ENCODE measurements at regions not wholly inside any gene's neighbourhood (a gene's known extent, or its start where the extent isn't known, plus 50 kb on each side); places are given as distances from the start of the nearest gene placed in this dataset.
"Not testable (repeated sequence)": the region's sequence is repeated elsewhere in the genome, so short reads cannot be mapped to it uniquely, and the experiment has no call there.

GRCh38 chr11:45385423-45385822 is 99.3 kb upstream of the SYT13 start:
- no peak for DNase-seq (ENCODE audit: low read depth in 2 of 2)

- no peak for DNase-seq (ENCODE audit: low read depth in 2 of 2)
Observed at GRCh38 chr11:45384711-45385241, 98.6 kb upstream of the SYT13 start.

GRCh38 chr11:45384016-45384415 is 97.9 kb upstream of the SYT13 start:
- DNase-seq (ENCODE audit: low read depth in 2 of 2) = no peak

GRCh38 chr11:45383224-45383623 is 97.1 kb upstream of the SYT13 start:
- no peak for DNase-seq (ENCODE audit: low read depth in 2 of 2)

- no peak for DNase-seq (ENCODE audit: low read depth in 2 of 2)
Observed at GRCh38 chr11:45382133-45382878, 96.2 kb upstream of the SYT13 start.

GRCh38 chr11:45379162-45379863 is 93.2 kb upstream of the SYT13 start:
- DNase-seq (ENCODE audit: low read depth in 2 of 2) = no peak

- no peak for DNase-seq (ENCODE audit: low read depth in 2 of 2)
Observed at GRCh38 chr11:45378516-45378915, 92.4 kb upstream of the SYT13 start.

- no peak for DNase-seq (ENCODE audit: low read depth in 2 of 2)
Observed at GRCh38 chr11:45374653-45375059, 88.5 kb upstream of the SYT13 start.

GRCh38 chr11:45374130-45374529 is 88.0 kb upstream of the SYT13 start:
- DNase-seq (ENCODE audit: low read depth in 2 of 2) = no peak

- no peak for DNase-seq (ENCODE audit: low read depth in 2 of 2)
Observed at GRCh38 chr11:45373506-45374035, 87.4 kb upstream of the SYT13 start.

GRCh38 chr11:45372414-45372813 is 86.3 kb upstream of the SYT13 start:
- not testable (repeated sequence) for DNase-seq (ENCODE audit: low read depth in 2 of 2)

GRCh38 chr11:45371251-45372115 is 85.3 kb upstream of the SYT13 start:
- DNase-seq (ENCODE audit: low read depth in 2 of 2) = peak; percentile 39 to 45

- no peak for DNase-seq (ENCODE audit: low read depth in 2 of 2)
Observed at GRCh38 chr11:45369313-45369712, 83.2 kb upstream of the SYT13 start.

- no peak for DNase-seq (ENCODE audit: low read depth in 2 of 2)
Observed at GRCh38 chr11:45368697-45369096, 82.6 kb upstream of the SYT13 start.

- no peak for DNase-seq (ENCODE audit: low read depth in 2 of 2)
Observed at GRCh38 chr11:45366619-45367190, 80.6 kb upstream of the SYT13 start.

- no peak for DNase-seq (ENCODE audit: low read depth in 2 of 2)
Observed at GRCh38 chr11:45365961-45366618, 79.9 kb upstream of the SYT13 start.

GRCh38 chr11:45362636-45363035 is 76.5 kb upstream of the SYT13 start:
- no peak for DNase-seq (ENCODE audit: low read depth in 2 of 2)

GRCh38 chr11:45361551-45361950 is 75.4 kb upstream of the SYT13 start:
- no peak for DNase-seq (ENCODE audit: low read depth in 2 of 2)

- DNase-seq (ENCODE audit: low read depth in 2 of 2) = no peak
Observed at GRCh38 chr11:45355706-45356041, 69.5 kb upstream of the SYT13 start.

- DNase-seq (ENCODE audit: low read depth in 2 of 2) = peak; percentile 82 to 89
Observed at GRCh38 chr11:45354976-45355705, 69.0 kb upstream of the SYT13 start.

Data from stimulated activated CD4-positive, alpha-beta T cell treated with anti-CD3 and anti-CD28 coated beads, Interleukin-1b, Interleukin-23, amount 100 ng/mL, for 4 hours (primary cell).